Ovary (tissue), 3 donors: ENCODE measurements at regions not wholly inside any gene's neighbourhood (a gene's known extent, or its start where the extent isn't known, plus 50 kb on each side); places are given as distances from the start of the nearest gene placed in this dataset.

ENCODE experiments used
- CTCF ChIP-seq, 3 donors: fragments of 450-650 bp in 2 of 3; fragments of 200-600 bp in 1 of 3; IDR thresholded peaks; one replicate each; pipeline versions ENCODE4 v1.5.1 to v1.8.0; 2016 to 2022; ENCODE audit warnings: antibody characterized with exemption in 3 of 3, mild to moderate bottlenecking in 1 of 3
- EP300 ChIP-seq: sonication (generic); formaldehyde crosslinking; IDR thresholded peaks from one replicate; pipeline ENCODE4 v1.6.1; 2017; ENCODE audit warnings: antibody characterized with exemption
- POLR2A ChIP-seq: fragments of 450-650 bp; IDR thresholded peaks from one replicate; pipeline ENCODE4 v1.6.1; 2017; ENCODE audit warnings: antibody characterized with exemption, mild to moderate bottlenecking, moderate library complexity
- donor health status: DM: no; HTN: no; CAD: no.

GRCh38 chr4:141348573-141348972 lies 127.9 kb downstream of the ZNF330 start:
- TF ChIP-seq CTCF (IDR thresholded peaks at IDR 0.05) (no peak), EP300 (no peak), POLR2A (no peak)
